HepG2 (cell line): ENCODE measurements at regions not wholly inside any gene's neighbourhood (a gene's known extent, or its start where the extent isn't known, plus 50 kb on each side); places are given as distances from the start of the nearest gene placed in this dataset.

ENCODE experiments used
- ATAC-seq: fragments of 200-7000 bp; cut with Tn5 transposase; 3 replicates; pipeline ENCODE4 v1.9.1; 2020; ENCODE audit warnings: mild to moderate bottlenecking, moderate library complexity
- BruUV-seq: library from RNA; stranded (reverse); fragments of 400-500 nt; replicated peaks from 2 replicates; lab custom pipeline; 2021; lab: Mats Ljungman, UMichigan
- CTCF ChIA-PET: fragments of 300-600 bp; formaldehyde crosslinking; extraction: SDS; loops from one replicate; lab custom pipeline; 2021; ENCODE audit warnings: low total read pairs, inconsistent platforms, low intra/inter-chr PET ratio; lab: Yijun Ruan, JAX
- POLR2A ChIA-PET: fragments of 350-600 bp; sonication (Branson Sonifier 250); formaldehyde crosslinking; loops from one replicate; lab custom pipeline; 2020; ENCODE audit warnings: antibody characterized with exemption, inconsistent platforms; lab: Yijun Ruan, JAX
- DNase-seq: peaks from one replicate; pipeline ENCODE4 v3.0.0-alpha.2; 2015; ENCODE audit warnings: low spot score
- FAIRE-seq: peaks from 3 replicates; lab custom pipeline; 2011; peaks lifted over from hg19 to GRCh38; lab: Jason Lieb, UNC
- H2AFZ ChIP-seq: one replicate; pipeline ENCODE4 v1.6.1; 2011; ENCODE audit warnings: low read length, inconsistent platforms
- H3K27ac ChIP-seq: fragments of 300-600 bp; 3 replicates; pipeline ENCODE4 v1.8.0; 2011; ENCODE audit warnings: mixed run types, mild to moderate bottlenecking, mixed read lengths, low read length, inconsistent platforms; ENCODE audit not compliant: insufficient read depth; ENCODE audit errors: extremely low read length
- H3K27me3 ChIP-seq, 2 experiments: fragments of 200-600 bp in 1 of 2; 2 replicates in 1 of 2; 3 replicates in 1 of 2; pipeline versions ENCODE4 v1.6.0 to v1.8.0; 2011; ENCODE audit warnings: low read length in 2 of 2, mild to moderate bottlenecking in 2 of 2, moderate library complexity in 2 of 2, inconsistent platforms in 1 of 2; ENCODE audit not compliant: insufficient read depth in 2 of 2, control insufficient read depth in 1 of 2
- H3K36me3 ChIP-seq, 2 experiments: fragments of 200-600 bp in 1 of 2; replicated peaks in 1 of 2; 2 replicates in 1 of 2; 3 replicates in 1 of 2; pipeline versions ENCODE4 v1.5.1 to v1.8.0; 2011; ENCODE audit warnings: low read length in 2 of 2, inconsistent platforms in 1 of 2; ENCODE audit not compliant: insufficient read depth in 2 of 2, control insufficient read depth in 1 of 2
- H3K4me1 ChIP-seq: 2 replicates; pipeline ENCODE4 v1.5.1; 2012; ENCODE audit warnings: low read length, inconsistent platforms; ENCODE audit not compliant: insufficient read depth
- H3K4me2 ChIP-seq: 2 replicates; pipeline ENCODE4 v1.6.0; 2011; ENCODE audit warnings: low read depth, low read length, inconsistent platforms
- H3K4me3 ChIP-seq, 3 experiments: fragments of 200-600 bp in 1 of 3; sonication (generic), shearing (Covaris generic) in 1 of 3; replicated peaks in 1 of 3; 2 replicates each; pipeline ENCODE4 v1.5.1; 2011 to 2016; ENCODE audit warnings: low read length in 3 of 3, inconsistent platforms in 2 of 3, low read depth in 2 of 3, mild to moderate bottlenecking in 2 of 3, control low read depth in 1 of 3, mixed read lengths in 1 of 3; ENCODE audit not compliant: insufficient read depth in 1 of 3
- H3K79me2 ChIP-seq: one replicate; pipeline ENCODE4 v1.6.1; 2011; ENCODE audit warnings: low read length, inconsistent platforms; ENCODE audit not compliant: insufficient read depth
- H3K9ac ChIP-seq: 2 replicates; pipeline ENCODE4 v1.6.0; 2011; ENCODE audit warnings: mild to moderate bottlenecking, low read depth, low read length, inconsistent platforms; ENCODE audit not compliant: insufficient read depth
- H3K9me3 ChIP-seq: 2 replicates; pipeline ENCODE4 v1.5.1; 2012; ENCODE audit warnings: mild to moderate bottlenecking, low read length
- H4K20me1 ChIP-seq: 2 replicates; pipeline ENCODE4 v1.6.0; 2011; ENCODE audit warnings: inconsistent platforms, mild to moderate bottlenecking, low read length, moderate library complexity; ENCODE audit not compliant: insufficient read depth
- ATM ChIP-seq: fragments of 450-650 bp; IDR thresholded peaks from 2 replicates; pipeline ENCODE4 v1.7.1; 2017; ENCODE audit warnings: mild to moderate bottlenecking, borderline replicate concordance
- CREM ChIP-seq, 2 experiments: sonication (generic) in 1 of 2; formaldehyde crosslinking in 1 of 2; IDR thresholded peaks; 2 replicates each; pipeline versions ENCODE4 v1.4.0 to v1.6.1; 2016 to 2020; ENCODE audit warnings: antibody characterized with exemption in 1 of 2, mild to moderate bottlenecking in 1 of 2, missing genetic modification reagents in 1 of 2
- GTF3A ChIP-seq: sonication (generic); formaldehyde crosslinking; conservative IDR thresholded peaks from 2 replicates; pipeline ENCODE4 v1.4.0; 2020; ENCODE audit warnings: mild to moderate bottlenecking, missing genetic modification reagents
- MBNL3 ChIP-seq: fragments of 250-450 bp; sonication (Bioruptor Pico); conservative IDR thresholded peaks from 2 replicates; pipeline ENCODE4 v1.8.0; 2022; ENCODE audit warnings: mild to moderate bottlenecking, inconsistent platforms
- NAIF1 ChIP-seq: sonication (generic); formaldehyde crosslinking; IDR thresholded peaks from 2 replicates; pipeline ENCODE4 v1.5.0; 2020; ENCODE audit warnings: mild to moderate bottlenecking, missing genetic modification reagents, borderline replicate concordance
- THAP9 ChIP-seq: sonication (generic); formaldehyde crosslinking; IDR thresholded peaks from 2 replicates; pipeline ENCODE4; 2020; ENCODE audit warnings: missing genetic modification reagents, mild to moderate bottlenecking, borderline replicate concordance
- ZFX ChIP-seq: sonication (generic); formaldehyde crosslinking; IDR thresholded peaks from 2 replicates; pipeline ENCODE4 v1.4.0; 2020; ENCODE audit warnings: mild to moderate bottlenecking, low read depth, missing genetic modification reagents, moderate library complexity
- ZNF432 ChIP-seq: sonication (generic); formaldehyde crosslinking; IDR thresholded peaks from 2 replicates; pipeline ENCODE4 v1.5.0; 2020; ENCODE audit warnings: missing genetic modification reagents, mild to moderate bottlenecking, borderline replicate concordance
- WGBS: methylation state at CpG from one replicate; pipeline ENCODE4 v1.1.6; 2017; ENCODE audit warnings: low lambda C conversion rate; 5-methylcytosine and 5-hydroxymethylcytosine counted together
- in situ Hi-C: cut with HindIII; loops from 2 replicates; pipeline ENCODE4 v1.10.0; 2017; ENCODE audit warnings: low pct_unique_long_range_greater_than_20kb; ENCODE audit not compliant: extremely low pct_ligation_motif_present
- intact Hi-C: fragments of 100-400 bp; cut with micrococcal nuclease; formaldehyde crosslinking; loops from one replicate; pipeline ENCODE4 v1.10.0; 2022; ENCODE audit not compliant: unreplicated experiment
- TF ChIP-seq, protein P1 (sequence below): sonication (generic); formaldehyde crosslinking; IDR thresholded peaks from 2 replicates; pipeline ENCODE4 v1.5.0; 2020; ENCODE audit warnings: missing genetic modification reagents
- TF ChIP-seq, protein P2 (sequence below): fragments of 450-650 bp; IDR thresholded peaks from 2 replicates; pipeline ENCODE4 v1.6.1; 2017; ENCODE audit warnings: mild to moderate bottlenecking
- TF ChIP-seq, protein P3 (sequence below): sonication (generic); formaldehyde crosslinking; IDR thresholded peaks from 2 replicates; pipeline ENCODE4 v1.5.1; 2020; ENCODE audit warnings: missing genetic modification reagents, mild to moderate bottlenecking, borderline replicate concordance

DNA sequence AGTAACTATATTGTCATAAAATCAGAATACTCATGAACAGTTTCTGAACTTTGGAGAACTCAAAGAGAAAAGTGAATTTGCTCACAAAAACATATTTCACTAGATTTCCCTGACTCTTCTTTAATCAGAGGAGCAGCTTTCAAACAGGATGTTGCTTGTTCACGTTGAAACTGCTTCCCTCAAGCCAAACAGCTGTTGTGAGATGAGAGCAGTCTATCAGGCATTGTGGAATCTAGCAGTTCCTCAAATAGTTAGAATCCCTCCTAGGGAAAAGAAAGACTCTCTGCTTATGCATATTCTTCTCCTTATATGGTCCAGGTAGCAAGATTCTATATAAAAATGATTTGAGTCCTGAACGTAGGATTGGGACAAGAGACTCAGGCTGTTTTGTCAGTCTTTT is 1012.1 kb downstream of the FAM133A start (continued):
- TF ChIP-seq, protein P1, sequence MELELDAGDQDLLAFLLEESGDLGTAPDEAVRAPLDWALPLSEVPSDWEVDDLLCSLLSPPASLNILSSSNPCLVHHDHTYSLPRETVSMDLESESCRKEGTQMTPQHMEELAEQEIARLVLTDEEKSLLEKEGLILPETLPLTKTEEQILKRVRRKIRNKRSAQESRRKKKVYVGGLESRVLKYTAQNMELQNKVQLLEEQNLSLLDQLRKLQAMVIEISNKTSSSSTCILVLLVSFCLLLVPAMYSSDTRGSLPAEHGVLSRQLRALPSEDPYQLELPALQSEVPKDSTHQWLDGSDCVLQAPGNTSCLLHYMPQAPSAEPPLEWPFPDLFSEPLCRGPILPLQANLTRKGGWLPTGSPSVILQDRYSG (CRISPR knock-in tag) = no peak
- TF ChIP-seq, protein P2, sequence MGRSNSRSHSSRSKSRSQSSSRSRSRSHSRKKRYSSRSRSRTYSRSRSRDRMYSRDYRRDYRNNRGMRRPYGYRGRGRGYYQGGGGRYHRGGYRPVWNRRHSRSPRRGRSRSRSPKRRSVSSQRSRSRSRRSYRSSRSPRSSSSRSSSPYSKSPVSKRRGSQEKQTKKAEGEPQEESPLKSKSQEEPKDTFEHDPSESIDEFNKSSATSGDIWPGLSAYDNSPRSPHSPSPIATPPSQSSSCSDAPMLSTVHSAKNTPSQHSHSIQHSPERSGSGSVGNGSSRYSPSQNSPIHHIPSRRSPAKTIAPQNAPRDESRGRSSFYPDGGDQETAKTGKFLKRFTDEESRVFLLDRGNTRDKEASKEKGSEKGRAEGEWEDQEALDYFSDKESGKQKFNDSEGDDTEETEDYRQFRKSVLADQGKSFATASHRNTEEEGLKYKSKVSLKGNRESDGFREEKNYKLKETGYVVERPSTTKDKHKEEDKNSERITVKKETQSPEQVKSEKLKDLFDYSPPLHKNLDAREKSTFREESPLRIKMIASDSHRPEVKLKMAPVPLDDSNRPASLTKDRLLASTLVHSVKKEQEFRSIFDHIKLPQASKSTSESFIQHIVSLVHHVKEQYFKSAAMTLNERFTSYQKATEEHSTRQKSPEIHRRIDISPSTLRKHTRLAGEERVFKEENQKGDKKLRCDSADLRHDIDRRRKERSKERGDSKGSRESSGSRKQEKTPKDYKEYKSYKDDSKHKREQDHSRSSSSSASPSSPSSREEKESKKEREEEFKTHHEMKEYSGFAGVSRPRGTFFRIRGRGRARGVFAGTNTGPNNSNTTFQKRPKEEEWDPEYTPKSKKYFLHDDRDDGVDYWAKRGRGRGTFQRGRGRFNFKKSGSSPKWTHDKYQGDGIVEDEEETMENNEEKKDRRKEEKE = no peak
- TF ChIP-seq MBNL3 (CRISPR knock-in tag) = no peak

GRCh38 chrX:94695910-94696309 is 1021.9 kb downstream of the FAM133A start:
- intact Hi-C loops (no loop called here), in situ Hi-C loops (no loop called here)
- H3K27me3 ChIP-seq = no peaks in the 10 kb centered on the region
- H3K27ac ChIP-seq = no peak overlapping the region
- H2AFZ ChIP-seq = no peak overlapping the region
- DNase-seq = no peak
- WGBS = 0% methylated on average over 3 of the region's 3 CpGs
- no peak for ATAC-seq
- no peaks in the 10 kb centered on the region for H3K9me3 ChIP-seq
- no peaks in the 10 kb centered on the region for H3K36me3 ChIP-seq
- no peaks in the 10 kb centered on the region for H3K4me1 ChIP-seq
- FAIRE-seq = no peak
- no peak overlapping the region for H3K4me2 ChIP-seq
- ChIA-PET POLR2A (no interaction called here), CTCF (no interaction called here)
- no peak overlapping the region for H3K9ac ChIP-seq
- H3K4me3 ChIP-seq = no peak overlapping the region
- H3K79me2 ChIP-seq = no peaks in the 10 kb centered on the region
- no peaks in the 10 kb centered on the region for H4K20me1 ChIP-seq
- BruUV-seq = no TSS peak
- TF ChIP-seq, protein P3, sequence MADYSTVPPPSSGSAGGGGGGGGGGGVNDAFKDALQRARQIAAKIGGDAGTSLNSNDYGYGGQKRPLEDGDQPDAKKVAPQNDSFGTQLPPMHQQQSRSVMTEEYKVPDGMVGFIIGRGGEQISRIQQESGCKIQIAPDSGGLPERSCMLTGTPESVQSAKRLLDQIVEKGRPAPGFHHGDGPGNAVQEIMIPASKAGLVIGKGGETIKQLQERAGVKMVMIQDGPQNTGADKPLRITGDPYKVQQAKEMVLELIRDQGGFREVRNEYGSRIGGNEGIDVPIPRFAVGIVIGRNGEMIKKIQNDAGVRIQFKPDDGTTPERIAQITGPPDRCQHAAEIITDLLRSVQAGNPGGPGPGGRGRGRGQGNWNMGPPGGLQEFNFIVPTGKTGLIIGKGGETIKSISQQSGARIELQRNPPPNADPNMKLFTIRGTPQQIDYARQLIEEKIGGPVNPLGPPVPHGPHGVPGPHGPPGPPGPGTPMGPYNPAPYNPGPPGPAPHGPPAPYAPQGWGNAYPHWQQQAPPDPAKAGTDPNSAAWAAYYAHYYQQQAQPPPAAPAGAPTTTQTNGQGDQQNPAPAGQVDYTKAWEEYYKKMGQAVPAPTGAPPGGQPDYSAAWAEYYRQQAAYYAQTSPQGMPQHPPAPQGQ (CRISPR knock-in tag) = no peak
- TF ChIP-seq NAIF1 (CRISPR knock-in tag) (no peak), CREM (IDR thresholded peaks at IDR 0.05) (no peak), CREM (CRISPR knock-in tag; IDR thresholded peaks at IDR 0.05) (no peak), ATM (no peak), ZNF432 (CRISPR knock-in tag) (no peak), THAP9 (CRISPR knock-in tag) (no peak), GTF3A (CRISPR knock-in tag) (no peak), ZFX (CRISPR knock-in tag) (no peak)
